ENCODE measurements at regions not wholly inside any gene's neighbourhood (a gene's known extent, or its start where the extent isn't known, plus 50 kb on each side); places are given as distances from the start of the nearest gene placed in this dataset.

GRCh38 chr12:63224396-63224795 is 73.4 kb upstream of the AVPR1A start:
- no peak overlapping the region for H3K4me3 ChIP-seq (ENCODE audit: low read depth, low read length)
- no peak for DNase-seq (ENCODE audit: low read depth)
- no peak for TF ChIP-seq CTCF (conservative IDR thresholded peaks at IDR 0.05; ENCODE audit: low read depth, low read length)

- TF ChIP-seq CTCF (conservative IDR thresholded peaks at IDR 0.05; ENCODE audit: low read depth, low read length) = no peak
- DNase-seq (ENCODE audit: low read depth) = no peak
- no peak overlapping the region for H3K4me3 ChIP-seq (ENCODE audit: low read depth, low read length)
Measured at GRCh38 chr12:63223128-63223527, 72.1 kb upstream of the AVPR1A start.

- no peak for DNase-seq (ENCODE audit: low read depth)
- no peak for TF ChIP-seq CTCF (conservative IDR thresholded peaks at IDR 0.05; ENCODE audit: low read depth, low read length)
- no peak overlapping the region for H3K4me3 ChIP-seq (ENCODE audit: low read depth, low read length)
Measured at GRCh38 chr12:63222582-63222981, 71.6 kb upstream of the AVPR1A start.

GRCh38 chr12:63220921-63221320 is 69.9 kb upstream of the AVPR1A start:
- no peak overlapping the region for H3K4me3 ChIP-seq (ENCODE audit: low read depth, low read length)
- DNase-seq (ENCODE audit: low read depth) = no peak
- no peak for TF ChIP-seq CTCF (conservative IDR thresholded peaks at IDR 0.05; ENCODE audit: low read depth, low read length)

GRCh38 chr12:63212316-63212715 is 61.3 kb upstream of the AVPR1A start:
- no peak for DNase-seq (ENCODE audit: low read depth)
- no peak overlapping the region for H3K4me3 ChIP-seq (ENCODE audit: low read depth, low read length)
- TF ChIP-seq CTCF (conservative IDR thresholded peaks at IDR 0.05; ENCODE audit: low read depth, low read length) = no peak

GRCh38 chr12:63208956-63209355 is 58.0 kb upstream of the AVPR1A start:
- no peak overlapping the region for H3K4me3 ChIP-seq (ENCODE audit: low read depth, low read length)
- no peak for TF ChIP-seq CTCF (conservative IDR thresholded peaks at IDR 0.05; ENCODE audit: low read depth, low read length)
- DNase-seq (ENCODE audit: low read depth) = no peak

- peak; percentile 32 for DNase-seq (ENCODE audit: low read depth)
- no peak overlapping the region for H3K4me3 ChIP-seq (ENCODE audit: low read depth, low read length)
Measured at GRCh38 chr12:63206909-63207308, 55.9 kb upstream of the AVPR1A start.

More at GRCh38 chr12:63206909-63207308, 55.9 kb upstream of the AVPR1A start:
- TF ChIP-seq CTCF (conservative IDR thresholded peaks at IDR 0.05; ENCODE audit: low read depth, low read length) = no peak

Measured in epithelial cell of proximal tubule (primary cell).